KMS-11 (cell line): ENCODE measurements at regions not wholly inside any gene's neighbourhood (a gene's known extent, or its start where the extent isn't known, plus 50 kb on each side); places are given as distances from the start of the nearest gene placed in this dataset.

Experiments
- H2AFZ ChIP-seq: fragments of 200-600 bp; sonication (generic); 2 replicates; pipeline ENCODE4 v1.6.1; 2016; ENCODE audit warnings: antibody characterized with exemption, mixed run types, low read depth
- H3K27ac ChIP-seq: fragments of 200-600 bp; sonication (generic); 2 replicates; pipeline ENCODE4 v1.6.1; 2016; ENCODE audit warnings: mild to moderate bottlenecking, mixed run types
- H3K27me3 ChIP-seq: fragments of 200-600 bp; sonication (generic); 2 replicates; pipeline ENCODE4 v1.6.1; 2017; ENCODE audit warnings: mild to moderate bottlenecking, low read depth, mixed run types, moderate library complexity; ENCODE audit not compliant: insufficient read depth
- H3K36me3 ChIP-seq: fragments of 200-600 bp; sonication (generic); 2 replicates; pipeline ENCODE4 v1.6.1; 2017; ENCODE audit warnings: mild to moderate bottlenecking, mixed run types; ENCODE audit not compliant: insufficient read depth
- H3K4me1 ChIP-seq: fragments of 200-600 bp; sonication (generic); 2 replicates; pipeline ENCODE4 v1.6.1; 2016; ENCODE audit warnings: mild to moderate bottlenecking, low read depth, mixed run types; ENCODE audit not compliant: poor library complexity, severe bottlenecking
- H3K4me2 ChIP-seq: fragments of 200-600 bp; sonication (generic); 2 replicates; pipeline ENCODE4 v1.7.0; 2016; ENCODE audit warnings: mild to moderate bottlenecking, mixed run types
- H3K4me3 ChIP-seq: fragments of 200-600 bp; sonication (generic); IDR thresholded peaks from 2 replicates; pipeline ENCODE4 v1.6.1; 2017; ENCODE audit warnings: low read depth, low read length, mixed read lengths; ENCODE audit not compliant: insufficient read depth
- H3K79me2 ChIP-seq: fragments of 200-600 bp; sonication (generic); 2 replicates; pipeline ENCODE4 v1.6.1; 2016; ENCODE audit warnings: low read depth, mixed run types; ENCODE audit not compliant: insufficient read depth
- H3K9ac ChIP-seq: fragments of 200-600 bp; sonication (generic); 2 replicates; pipeline ENCODE4 v1.6.1; 2016; ENCODE audit warnings: mild to moderate bottlenecking, mixed run types
- H4K20me1 ChIP-seq: fragments of 200-600 bp; sonication (generic); 2 replicates; pipeline ENCODE4 v1.6.1; 2016; ENCODE audit warnings: mild to moderate bottlenecking, mixed run types; ENCODE audit not compliant: insufficient read depth
- TF ChIP-seq, protein P1 (sequence below): fragments of 200-600 bp; sonication (generic); conservative IDR thresholded peaks from 2 replicates; pipeline ENCODE4 v1.6.1; 2017; ENCODE audit warnings: low read depth, mild to moderate bottlenecking, antibody characterized with exemption, low read length, moderate library complexity, mixed read lengths

DNA sequence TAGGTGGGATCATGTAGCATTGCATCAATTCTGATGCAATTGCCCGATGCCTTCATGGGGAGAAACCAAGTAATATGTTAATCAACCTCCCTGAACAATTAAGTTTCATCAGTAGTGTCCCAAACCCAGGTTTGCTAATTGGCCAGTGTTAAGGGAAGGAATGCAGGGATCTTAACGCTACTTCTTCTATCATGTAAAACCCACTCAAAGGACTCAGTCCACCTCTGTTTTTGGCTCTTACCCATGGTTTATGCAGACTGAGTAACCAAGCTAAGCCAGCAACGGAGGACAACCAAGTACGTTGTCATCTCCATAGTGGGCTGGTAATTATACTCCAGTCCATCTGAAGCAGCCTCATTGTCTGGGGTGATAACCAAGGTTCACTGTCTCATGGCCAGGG is 203.0 kb upstream of the FMN2 start:
- Histone ChIP-seq H3K4me1 (no peaks in the 10 kb centered on the region), H3K79me2 (no peaks in the 10 kb centered on the region), H3K27ac (no peak overlapping the region), H3K4me3 (no peak overlapping the region), H4K20me1 (no peaks in the 10 kb centered on the region), H2AFZ (no peak overlapping the region), H3K4me2 (no peak overlapping the region), H3K36me3 (no peaks in the 10 kb centered on the region), H3K27me3 (no peaks in the 10 kb centered on the region), H3K9ac (no peak overlapping the region)
- TF ChIP-seq, protein P1, sequence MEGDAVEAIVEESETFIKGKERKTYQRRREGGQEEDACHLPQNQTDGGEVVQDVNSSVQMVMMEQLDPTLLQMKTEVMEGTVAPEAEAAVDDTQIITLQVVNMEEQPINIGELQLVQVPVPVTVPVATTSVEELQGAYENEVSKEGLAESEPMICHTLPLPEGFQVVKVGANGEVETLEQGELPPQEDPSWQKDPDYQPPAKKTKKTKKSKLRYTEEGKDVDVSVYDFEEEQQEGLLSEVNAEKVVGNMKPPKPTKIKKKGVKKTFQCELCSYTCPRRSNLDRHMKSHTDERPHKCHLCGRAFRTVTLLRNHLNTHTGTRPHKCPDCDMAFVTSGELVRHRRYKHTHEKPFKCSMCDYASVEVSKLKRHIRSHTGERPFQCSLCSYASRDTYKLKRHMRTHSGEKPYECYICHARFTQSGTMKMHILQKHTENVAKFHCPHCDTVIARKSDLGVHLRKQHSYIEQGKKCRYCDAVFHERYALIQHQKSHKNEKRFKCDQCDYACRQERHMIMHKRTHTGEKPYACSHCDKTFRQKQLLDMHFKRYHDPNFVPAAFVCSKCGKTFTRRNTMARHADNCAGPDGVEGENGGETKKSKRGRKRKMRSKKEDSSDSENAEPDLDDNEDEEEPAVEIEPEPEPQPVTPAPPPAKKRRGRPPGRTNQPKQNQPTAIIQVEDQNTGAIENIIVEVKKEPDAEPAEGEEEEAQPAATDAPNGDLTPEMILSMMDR, result no peak

DNA sequence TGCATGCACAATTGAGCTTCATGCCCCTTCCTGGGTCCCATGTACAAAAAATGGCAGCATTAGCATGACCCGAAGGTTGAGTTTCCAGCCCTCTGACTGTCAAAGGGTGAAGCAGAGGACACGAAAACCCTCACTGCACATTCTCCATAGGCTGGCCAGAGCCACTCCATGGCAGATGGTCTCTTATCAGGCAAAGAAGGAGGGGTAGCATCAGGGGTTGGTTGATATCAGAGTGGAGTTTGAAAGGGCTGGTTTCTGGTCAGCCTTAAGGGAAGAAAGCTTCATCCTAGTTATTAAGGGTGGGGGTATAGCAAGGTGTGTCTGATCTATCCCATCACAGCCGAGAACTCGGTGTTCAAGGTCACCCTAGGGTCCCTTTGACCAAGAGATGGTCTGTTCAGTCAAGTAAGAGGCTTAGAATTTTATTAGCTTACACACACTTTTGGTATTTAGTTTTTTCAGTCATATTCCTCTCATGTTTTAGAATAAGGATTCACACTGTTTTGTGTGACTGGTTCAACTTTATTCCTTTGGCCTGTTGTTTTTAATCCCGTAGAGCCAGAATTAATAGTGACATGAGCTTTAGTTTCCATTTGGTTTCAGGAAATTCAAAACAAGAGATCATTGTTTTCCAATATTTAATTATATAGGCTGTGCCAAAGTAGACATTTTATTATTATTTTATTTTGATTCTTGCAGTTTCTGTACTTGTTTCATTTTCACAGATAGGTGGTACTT is 199.9 kb upstream of the FMN2 start:
- H4K20me1 ChIP-seq, result no peaks in the 10 kb centered on the region
- no peak overlapping the region for H3K4me3 ChIP-seq
- H2AFZ ChIP-seq, result no peak overlapping the region
- no peak overlapping the region for H3K9ac ChIP-seq
- H3K27ac ChIP-seq, result no peak overlapping the region
- no peaks in the 10 kb centered on the region for H3K36me3 ChIP-seq
- no peaks in the 10 kb centered on the region for H3K79me2 ChIP-seq
- H3K4me2 ChIP-seq, result no peak overlapping the region
- no peaks in the 10 kb centered on the region for H3K4me1 ChIP-seq
- TF ChIP-seq, protein P1, result no peak
- H3K27me3 ChIP-seq, result no peaks in the 10 kb centered on the region

DNA sequence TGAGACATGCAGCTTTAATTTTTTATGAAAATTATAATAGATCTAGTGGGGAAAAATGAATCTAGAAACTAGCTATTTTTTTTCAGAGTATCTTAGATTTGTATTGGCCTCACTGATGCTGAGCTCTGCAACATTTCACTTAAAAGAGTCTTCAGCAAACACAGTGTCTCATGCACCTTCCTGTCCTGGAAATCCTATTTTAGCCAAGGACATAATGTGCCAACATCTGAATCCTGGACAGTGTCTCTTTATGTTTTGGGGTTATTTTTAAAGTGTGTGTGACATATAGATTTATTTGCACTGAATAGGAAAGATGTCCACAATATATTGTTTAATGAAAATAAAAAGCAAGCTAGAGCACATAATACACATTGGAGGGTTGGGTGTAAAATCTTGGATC is 199.1 kb upstream of the FMN2 start:
- H3K4me3 ChIP-seq, result no peak overlapping the region
- H3K36me3 ChIP-seq, result no peaks in the 10 kb centered on the region
- no peak overlapping the region for H3K27ac ChIP-seq
- H3K9ac ChIP-seq, result no peak overlapping the region
- TF ChIP-seq, protein P1, result no peak
- H3K79me2 ChIP-seq, result no peaks in the 10 kb centered on the region
- no peaks in the 10 kb centered on the region for H4K20me1 ChIP-seq
- H2AFZ ChIP-seq, result no peak overlapping the region
- peaks cover under 1% of the 10 kb centered on the region for H3K4me1 ChIP-seq
- no peaks in the 10 kb centered on the region for H3K27me3 ChIP-seq
- H3K4me2 ChIP-seq, result no peak overlapping the region

DNA sequence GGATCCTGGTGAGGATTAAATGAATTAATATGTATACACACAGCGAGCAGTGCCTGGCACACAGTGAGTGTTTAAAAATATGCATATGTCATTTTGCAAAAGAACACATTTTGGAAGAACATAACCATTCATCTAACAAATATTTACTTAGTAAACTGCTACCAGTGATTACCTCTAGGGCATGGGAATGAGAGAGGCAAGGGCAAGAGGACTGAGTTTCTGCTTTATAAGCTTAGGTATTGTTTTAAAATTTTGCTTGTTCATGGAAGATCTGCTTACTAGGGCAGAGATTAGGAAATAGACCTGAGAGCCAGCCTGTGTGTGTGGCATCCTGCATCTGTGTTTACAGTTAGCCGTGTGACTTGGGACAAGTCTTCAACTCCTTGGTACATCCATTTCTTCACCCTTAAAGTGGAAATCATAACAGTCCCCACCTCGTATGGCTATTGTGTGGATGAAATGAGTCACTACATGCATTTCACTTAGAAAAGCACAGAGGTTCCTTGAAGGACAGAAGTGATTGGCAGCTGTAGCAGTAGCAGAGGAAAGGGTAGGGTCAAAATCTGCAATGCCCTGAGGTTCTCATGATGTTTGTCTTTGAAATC is 198.5 kb upstream of the FMN2 start:
- TF ChIP-seq, protein P1, result no peak
- H3K4me2 ChIP-seq, result no peak overlapping the region

More for the DNA sequence above, 198.5 kb upstream of the FMN2 start:
- Histone ChIP-seq H3K27ac (no peak overlapping the region), H4K20me1 (no peaks in the 10 kb centered on the region), H3K4me3 (no peak overlapping the region), H3K9ac (no peak overlapping the region), H3K79me2 (no peaks in the 10 kb centered on the region), H3K4me1 (peaks cover 6% of the 10 kb centered on the region), H2AFZ (no peak overlapping the region), H3K27me3 (no peaks in the 10 kb centered on the region), H3K36me3 (no peaks in the 10 kb centered on the region)
